ENCODE measurements at regions not wholly inside any gene's neighbourhood (a gene's known extent, or its start where the extent isn't known, plus 50 kb on each side); places are given as distances from the start of the nearest gene placed in this dataset.
A peak's percentile ranks its signal among the peaks of the same experiment; 100 is the strongest.

DNA sequence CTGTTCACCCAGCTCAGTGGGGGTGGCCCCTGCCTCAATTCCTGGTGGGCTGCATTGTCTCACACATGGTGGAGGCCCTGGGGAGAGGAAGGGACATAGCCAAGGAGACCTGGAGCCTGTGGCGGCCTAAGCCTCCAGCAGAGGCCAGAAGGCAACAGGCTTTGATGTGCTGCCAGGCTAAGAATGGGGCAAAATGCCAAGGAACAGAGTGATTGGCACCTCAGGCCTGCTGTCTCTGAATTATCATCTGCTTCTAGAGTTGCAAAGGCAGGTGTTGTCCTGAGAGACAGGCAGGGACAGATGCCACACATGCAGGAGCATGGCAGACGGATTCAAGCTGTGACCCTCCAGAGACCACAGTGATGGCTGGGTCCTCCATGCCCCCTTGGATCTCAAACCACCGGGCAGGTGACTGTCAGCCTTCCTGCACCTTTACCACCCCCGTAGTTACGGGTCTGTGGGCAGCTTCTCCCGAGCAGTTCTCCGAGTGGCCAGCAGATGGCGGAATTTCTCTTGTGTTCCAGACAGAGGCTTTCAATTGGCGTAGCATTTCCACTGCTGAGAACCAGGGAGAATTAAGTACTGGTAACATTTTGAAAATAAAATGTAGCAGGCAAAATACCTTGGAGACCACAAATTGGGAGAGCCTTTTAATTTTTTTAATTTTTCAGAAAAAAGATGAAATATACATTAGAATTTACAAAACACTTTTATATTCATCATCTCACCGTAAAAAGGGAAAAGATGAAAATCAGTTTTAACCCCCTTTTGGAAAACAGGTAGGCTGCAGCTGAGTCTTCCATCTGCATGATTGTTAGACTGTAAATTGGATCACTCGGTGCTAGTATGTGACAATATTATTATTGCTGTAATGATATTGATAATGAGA, 525.5 kb upstream of the CFAP20DC start:
- H3K4me1 ChIP-seq: peaks cover 0 to 10% (median 5%) of the 10 kb centered on the region in 4 donors
- DNase-seq (peak in 1 of 2 donors; percentile 84), ATAC-seq (ENCODE audit: low FRiP score in 2 of 2) (peak; percentile 49 to 86)
- H3K27me3 ChIP-seq: no peaks in the 10 kb centered on the region
- H3K36me3 ChIP-seq: no peaks in the 10 kb centered on the region
- H3K4me3 ChIP-seq: no peak overlapping the region
- H3K27ac ChIP-seq: no peak overlapping the region
- WGBS, 2 donors: 22 to 30% methylated on average over 11 of the region's 11 CpGs
- no peak for TF ChIP-seq POLR2AphosphoS5 (IDR thresholded peaks at IDR 0.05)
- TF ChIP-seq, protein P1, sequence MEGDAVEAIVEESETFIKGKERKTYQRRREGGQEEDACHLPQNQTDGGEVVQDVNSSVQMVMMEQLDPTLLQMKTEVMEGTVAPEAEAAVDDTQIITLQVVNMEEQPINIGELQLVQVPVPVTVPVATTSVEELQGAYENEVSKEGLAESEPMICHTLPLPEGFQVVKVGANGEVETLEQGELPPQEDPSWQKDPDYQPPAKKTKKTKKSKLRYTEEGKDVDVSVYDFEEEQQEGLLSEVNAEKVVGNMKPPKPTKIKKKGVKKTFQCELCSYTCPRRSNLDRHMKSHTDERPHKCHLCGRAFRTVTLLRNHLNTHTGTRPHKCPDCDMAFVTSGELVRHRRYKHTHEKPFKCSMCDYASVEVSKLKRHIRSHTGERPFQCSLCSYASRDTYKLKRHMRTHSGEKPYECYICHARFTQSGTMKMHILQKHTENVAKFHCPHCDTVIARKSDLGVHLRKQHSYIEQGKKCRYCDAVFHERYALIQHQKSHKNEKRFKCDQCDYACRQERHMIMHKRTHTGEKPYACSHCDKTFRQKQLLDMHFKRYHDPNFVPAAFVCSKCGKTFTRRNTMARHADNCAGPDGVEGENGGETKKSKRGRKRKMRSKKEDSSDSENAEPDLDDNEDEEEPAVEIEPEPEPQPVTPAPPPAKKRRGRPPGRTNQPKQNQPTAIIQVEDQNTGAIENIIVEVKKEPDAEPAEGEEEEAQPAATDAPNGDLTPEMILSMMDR (IDR thresholded peaks at IDR 0.05): peak; percentile 88 to 95 (median 92)
- no peaks in the 10 kb centered on the region for H3K9me3 ChIP-seq

DNA sequence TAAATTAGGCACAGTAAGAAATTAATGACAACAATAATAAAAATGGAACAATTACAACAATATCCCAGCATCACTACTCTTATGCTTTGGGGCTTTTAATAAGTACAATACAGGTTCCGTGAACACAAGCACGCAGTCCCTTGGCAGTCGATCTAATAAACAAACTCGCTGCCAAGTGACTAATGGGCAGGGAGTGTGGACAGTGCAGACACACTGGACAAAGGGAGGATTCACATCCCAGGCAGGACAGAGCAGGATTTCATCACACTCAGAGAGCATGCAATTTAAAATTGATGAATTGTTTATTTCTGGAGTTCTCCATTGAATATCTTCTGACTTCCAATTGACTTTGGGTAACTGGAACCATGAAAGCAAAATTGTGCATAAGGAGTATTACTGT, 524.1 kb upstream of the CFAP20DC start:
- DNase-seq (no peak), ATAC-seq (ENCODE audit: low FRiP score in 2 of 2) (peak; percentile 49 to 74)
- Histone ChIP-seq H3K4me1 (peaks cover 0 to 10% (median 5%) of the 10 kb centered on the region in 4 donors), H3K4me3 (no peak overlapping the region), H3K36me3 (no peaks in the 10 kb centered on the region), H3K27me3 (no peaks in the 10 kb centered on the region), H3K9me3 (no peaks in the 10 kb centered on the region), H3K27ac (no peak overlapping the region)
- TF ChIP-seq POLR2AphosphoS5 (IDR thresholded peaks at IDR 0.05): peak in 1 of 2 donors; percentile 53
- TF ChIP-seq POLR2A (IDR thresholded peaks at IDR 0.05): no peak
- WGBS, 2 donors: 47% methylated on average over 4 of the region's 4 CpGs

DNA sequence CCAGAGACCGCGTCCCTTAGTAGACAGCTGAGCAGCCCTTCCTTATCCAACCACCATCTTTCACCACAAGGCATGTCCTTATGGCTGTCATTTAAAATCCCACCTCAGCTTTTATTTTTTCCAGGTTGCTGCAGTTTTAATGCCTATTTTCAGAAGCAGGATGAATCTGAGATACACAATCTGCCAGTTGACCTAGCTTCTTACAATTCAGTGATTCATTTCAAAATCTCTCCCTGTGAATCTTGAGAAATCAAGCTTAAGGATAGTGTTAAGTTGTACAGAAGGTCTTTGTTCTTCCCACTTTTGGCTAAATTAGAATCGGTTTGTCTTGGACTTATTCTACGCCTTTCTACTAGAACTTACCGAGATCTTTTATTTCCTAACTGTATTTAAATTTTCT, 522.3 kb upstream of the CFAP20DC start:
- Histone ChIP-seq H3K4me1 (peaks cover 0 to 10% (median 5%) of the 10 kb centered on the region in 4 donors), H3K27me3 (no peaks in the 10 kb centered on the region), H3K4me3 (no peak overlapping the region), H3K36me3 (no peaks in the 10 kb centered on the region), H3K9me3 (no peaks in the 10 kb centered on the region), H3K27ac (no peak overlapping the region)
- TF ChIP-seq EP300 (IDR thresholded peaks at IDR 0.05): no peak
- TF ChIP-seq, protein P1 (IDR thresholded peaks at IDR 0.05): no peak
- no peak for TF ChIP-seq POLR2A (IDR thresholded peaks at IDR 0.05)
- TF ChIP-seq POLR2AphosphoS5 (IDR thresholded peaks at IDR 0.05): no peak
- WGBS, 2 donors: 94 to 97% methylated on average over 5 of the region's 5 CpGs
- ATAC-seq (ENCODE audit: low FRiP score in 2 of 2) (no peak), DNase-seq (no peak)

GRCh38 chr3:59570806-59571205, 521.0 kb upstream of the CFAP20DC start:
- no peak overlapping the region for H3K27ac ChIP-seq
- H3K9me3 ChIP-seq: no peaks in the 10 kb centered on the region
- TF ChIP-seq EP300 (IDR thresholded peaks at IDR 0.05): no peak
- TF ChIP-seq POLR2AphosphoS5 (IDR thresholded peaks at IDR 0.05): no peak
- no peak for TF ChIP-seq POLR2A (IDR thresholded peaks at IDR 0.05)
- TF ChIP-seq, protein P1 (IDR thresholded peaks at IDR 0.05): no peak
- WGBS, 2 donors: 98 to 100% methylated on average over 1 of the region's 1 CpG
- H3K36me3 ChIP-seq: no peaks in the 10 kb centered on the region
- no peak for ATAC-seq (ENCODE audit: low FRiP score in 2 of 2)
- peaks cover 0 to 10% (median 5%) of the 10 kb centered on the region in 4 donors for H3K4me1 ChIP-seq
- H3K27me3 ChIP-seq: no peaks in the 10 kb centered on the region
- H3K4me3 ChIP-seq: no peak overlapping the region
- DNase-seq: no peak

- Histone ChIP-seq H3K36me3 (no peaks in the 10 kb centered on the region), H3K27me3 (no peaks in the 10 kb centered on the region), H3K4me1 (no peaks in the 10 kb centered on the region), H3K9me3 (no peaks in the 10 kb centered on the region), H3K27ac (no peak overlapping the region), H3K4me3 (no peak overlapping the region)
- no peak for DNase-seq
- no peak for ATAC-seq (ENCODE audit: low FRiP score in 2 of 2)
- WGBS, 2 donors: 86 to 90% methylated on average over 2 of the region's 2 CpGs
- TF ChIP-seq POLR2A (IDR thresholded peaks at IDR 0.05) (no peak), POLR2AphosphoS5 (IDR thresholded peaks at IDR 0.05) (no peak), EP300 (IDR thresholded peaks at IDR 0.05) (no peak)
These were observed 517.8 kb upstream of the CFAP20DC start for GRCh38 chr3:59567661-59568060.
